H1 (cell line): ENCODE measurements at regions not wholly inside any gene's neighbourhood (a gene's known extent, or its start where the extent isn't known, plus 50 kb on each side); places are given as distances from the start of the nearest gene placed in this dataset.
"Not testable (repeated sequence)": the region's sequence is repeated elsewhere in the genome, so short reads cannot be mapped to it uniquely, and the experiment has no call there.

Experiments
- CBX8 ChIP-seq: fragments of 300-800, 300-1000 bp; sonication (generic); IDR thresholded peaks from 2 replicates; pipeline ENCODE4 v1.7.1; 2016; ENCODE audit warnings: low read depth, low read length, borderline replicate concordance
- CHD2 ChIP-seq: IDR thresholded peaks from 2 replicates; pipeline ENCODE4 v1.6.1; 2012; ENCODE audit warnings: low read length, improper control_type of control experiment
- EGR1 ChIP-seq: IDR thresholded peaks from 2 replicates; pipeline ENCODE4 v1.6.1; 2011; ENCODE audit warnings: low read depth, low read length, borderline replicate concordance
- EP300 ChIP-seq, 2 experiments: IDR thresholded peaks; 1 replicate in 1 of 2; 2 replicates in 1 of 2; pipeline ENCODE4 v1.6.1; 2011 to 2012; ENCODE audit warnings: low read depth in 2 of 2, low read length in 2 of 2, mild to moderate bottlenecking in 2 of 2, borderline replicate concordance in 1 of 2, inconsistent platforms in 1 of 2, moderate library complexity in 1 of 2
- GTF2F1 ChIP-seq: IDR thresholded peaks from 2 replicates; pipeline ENCODE4 v1.6.1; 2012; ENCODE audit warnings: low read depth, low read length, improper control_type of control experiment, borderline replicate concordance
- JUN ChIP-seq: IDR thresholded peaks from 2 replicates; pipeline ENCODE4 v1.6.1; 2011; ENCODE audit warnings: low read depth, mild to moderate bottlenecking, improper control_type of control experiment, low read length
- POLR2AphosphoS5 ChIP-seq: IDR thresholded peaks from 2 replicates; pipeline ENCODE4 v1.6.1; 2011; ENCODE audit warnings: low read depth, low read length
- SRF ChIP-seq: IDR thresholded peaks from 2 replicates; pipeline ENCODE4 v1.6.1; 2011; ENCODE audit warnings: mild to moderate bottlenecking, low read depth, low read length, moderate library complexity
- ZNF274 ChIP-seq: IDR thresholded peaks from 2 replicates; pipeline ENCODE4 v1.7.0; 2012; ENCODE audit warnings: low read length, borderline replicate concordance; ENCODE audit errors: extremely low read depth
- TF ChIP-seq, protein P1 (sequence below), 3 experiments: IDR thresholded peaks; 1 replicate in 2 of 3; 2 replicates in 1 of 3; pipeline versions ENCODE4 v1.5.1 to v1.6.1; 2011; ENCODE audit warnings: low read length in 3 of 3, mild to moderate bottlenecking in 3 of 3, inconsistent platforms in 2 of 3, low read depth in 1 of 3, moderate library complexity in 1 of 3; ENCODE audit not compliant: insufficient read depth in 1 of 3; ENCODE audit errors: control extremely low read depth in 1 of 3

DNA sequence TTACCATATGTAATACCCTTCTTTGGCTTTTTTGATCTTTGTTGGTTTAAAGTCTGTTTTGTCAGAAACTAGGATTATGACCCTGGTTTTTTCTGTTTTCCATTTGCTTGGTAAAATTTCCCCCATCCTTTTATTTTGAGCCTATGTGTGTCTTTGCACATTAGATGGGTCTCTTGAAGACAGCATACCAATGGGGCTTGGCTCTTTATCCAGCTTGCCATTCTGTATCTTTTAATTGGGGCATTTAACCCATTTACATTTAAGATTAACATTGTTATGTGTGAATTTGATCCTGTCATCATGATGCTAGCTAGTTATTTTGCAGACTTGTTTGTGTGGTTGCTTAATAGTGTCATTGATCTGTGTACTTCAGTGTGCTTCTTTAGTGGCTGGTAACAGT is 103.1 kb upstream of the PHF24 start:
- TF ChIP-seq, protein P1, sequence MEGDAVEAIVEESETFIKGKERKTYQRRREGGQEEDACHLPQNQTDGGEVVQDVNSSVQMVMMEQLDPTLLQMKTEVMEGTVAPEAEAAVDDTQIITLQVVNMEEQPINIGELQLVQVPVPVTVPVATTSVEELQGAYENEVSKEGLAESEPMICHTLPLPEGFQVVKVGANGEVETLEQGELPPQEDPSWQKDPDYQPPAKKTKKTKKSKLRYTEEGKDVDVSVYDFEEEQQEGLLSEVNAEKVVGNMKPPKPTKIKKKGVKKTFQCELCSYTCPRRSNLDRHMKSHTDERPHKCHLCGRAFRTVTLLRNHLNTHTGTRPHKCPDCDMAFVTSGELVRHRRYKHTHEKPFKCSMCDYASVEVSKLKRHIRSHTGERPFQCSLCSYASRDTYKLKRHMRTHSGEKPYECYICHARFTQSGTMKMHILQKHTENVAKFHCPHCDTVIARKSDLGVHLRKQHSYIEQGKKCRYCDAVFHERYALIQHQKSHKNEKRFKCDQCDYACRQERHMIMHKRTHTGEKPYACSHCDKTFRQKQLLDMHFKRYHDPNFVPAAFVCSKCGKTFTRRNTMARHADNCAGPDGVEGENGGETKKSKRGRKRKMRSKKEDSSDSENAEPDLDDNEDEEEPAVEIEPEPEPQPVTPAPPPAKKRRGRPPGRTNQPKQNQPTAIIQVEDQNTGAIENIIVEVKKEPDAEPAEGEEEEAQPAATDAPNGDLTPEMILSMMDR (IDR thresholded peaks at IDR 0.05; ENCODE audit: control extremely low read depth in 1 of 3, insufficient read depth in 1 of 3, low read depth in 1 of 3, low read length in 3 of 3), result not testable (repeated sequence)
- not testable (repeated sequence) for TF ChIP-seq POLR2AphosphoS5; ZNF274; GTF2F1; JUN; CHD2; EGR1; EP300 (IDR thresholded peaks at IDR 0.05; ENCODE audit: borderline replicate concordance in 1 of 2, low read depth in 2 of 2, low read length in 2 of 2); CBX8; SRF
